HG03175 (cell line): ENCODE measurements at regions not wholly inside any gene's neighbourhood (a gene's known extent, or its start where the extent isn't known, plus 50 kb on each side); places are given as distances from the start of the nearest gene placed in this dataset.

Source experiments
- ATAC-seq: cut with Tn5 transposase; IDR thresholded peaks from one replicate; pipeline ENCODE4 v1.9.1; 2021; ENCODE audit warnings: mild to moderate bottlenecking, moderate library complexity; ENCODE audit not compliant: unreplicated experiment

GRCh38 chr9:118987167-118987566 lies 382.1 kb downstream of the BRINP1 start:
- ATAC-seq, result no peak

- no peak for ATAC-seq
Observed at GRCh38 chr9:118990949-118991348, 378.3 kb downstream of the BRINP1 start.

- no peak for ATAC-seq
Observed at GRCh38 chr9:118991366-118992285, 377.6 kb downstream of the BRINP1 start.

GRCh38 chr9:118992813-118993794 lies 376.1 kb downstream of the BRINP1 start:
- no peak for ATAC-seq

GRCh38 chr9:118993965-118994364 lies 375.3 kb downstream of the BRINP1 start:
- ATAC-seq, result no peak

GRCh38 chr9:119002491-119002890 lies 366.7 kb downstream of the BRINP1 start:
- no peak for ATAC-seq

- no peak for ATAC-seq
Observed at GRCh38 chr9:119003201-119003611, 366.0 kb downstream of the BRINP1 start.

- no peak for ATAC-seq
Observed at GRCh38 chr9:119003882-119004617, 365.2 kb downstream of the BRINP1 start.

GRCh38 chr9:119004618-119004990 lies 364.6 kb downstream of the BRINP1 start:
- no peak for ATAC-seq

GRCh38 chr9:119005162-119005561 lies 364.1 kb downstream of the BRINP1 start:
- no peak for ATAC-seq

- no peak for ATAC-seq
Observed at GRCh38 chr9:119009249-119009648, 360.0 kb downstream of the BRINP1 start.

- ATAC-seq, result no peak
Observed at GRCh38 chr9:119020284-119020683, 349.0 kb downstream of the BRINP1 start.

- no peak for ATAC-seq
Observed at GRCh38 chr9:119020730-119021333, 348.4 kb downstream of the BRINP1 start.

- no peak for ATAC-seq
Observed at GRCh38 chr9:119026120-119026519, 343.1 kb downstream of the BRINP1 start.

GRCh38 chr9:119027901-119028699 lies 341.1 kb downstream of the BRINP1 start:
- ATAC-seq, result no peak

GRCh38 chr9:119029886-119030285 lies 339.3 kb downstream of the BRINP1 start:
- no peak for ATAC-seq

- ATAC-seq, result no peak
Observed at GRCh38 chr9:119033596-119033995, 335.6 kb downstream of the BRINP1 start.

GRCh38 chr9:119036969-119037368 lies 332.3 kb downstream of the BRINP1 start:
- no peak for ATAC-seq

- ATAC-seq, result no peak
Observed at GRCh38 chr9:119043996-119044395, 325.2 kb downstream of the BRINP1 start.

- no peak for ATAC-seq
Observed at GRCh38 chr9:119044806-119045205, 324.4 kb downstream of the BRINP1 start.
